Sigmoid colon (tissue), 4 donors: ENCODE measurements at regions not wholly inside any gene's neighbourhood (a gene's known extent, or its start where the extent isn't known, plus 50 kb on each side); places are given as distances from the start of the nearest gene placed in this dataset.

Experiments used
- EP300 ChIP-seq, 4 donors: sonication (generic); formaldehyde crosslinking; IDR thresholded peaks; one replicate each; pipeline ENCODE4 v1.6.1; 2017; ENCODE audit warnings: antibody characterized with exemption in 4 of 4
- POLR2A ChIP-seq, 2 donors: fragments of 450-650 bp; IDR thresholded peaks; one replicate each; pipeline ENCODE4 v1.6.1; 2016; ENCODE audit warnings: antibody characterized with exemption in 2 of 2, mild to moderate bottlenecking in 2 of 2, moderate library complexity in 2 of 2
- POLR2AphosphoS5 ChIP-seq, 4 donors: sonication (generic); formaldehyde crosslinking; IDR thresholded peaks; one replicate each; pipeline ENCODE4 v1.6.1; 2017; ENCODE audit warnings: antibody characterized with exemption in 4 of 4
- TF ChIP-seq, protein P1 (sequence below), 4 experiments: fragments of 450-650 bp in 3 of 4; fragments of 200-600 bp in 1 of 4; IDR thresholded peaks; one replicate each; pipeline ENCODE4 v1.5.1; 2016 to 2019; ENCODE audit warnings: antibody characterized with exemption in 4 of 4, mild to moderate bottlenecking in 3 of 4, moderate library complexity in 2 of 4

DNA sequence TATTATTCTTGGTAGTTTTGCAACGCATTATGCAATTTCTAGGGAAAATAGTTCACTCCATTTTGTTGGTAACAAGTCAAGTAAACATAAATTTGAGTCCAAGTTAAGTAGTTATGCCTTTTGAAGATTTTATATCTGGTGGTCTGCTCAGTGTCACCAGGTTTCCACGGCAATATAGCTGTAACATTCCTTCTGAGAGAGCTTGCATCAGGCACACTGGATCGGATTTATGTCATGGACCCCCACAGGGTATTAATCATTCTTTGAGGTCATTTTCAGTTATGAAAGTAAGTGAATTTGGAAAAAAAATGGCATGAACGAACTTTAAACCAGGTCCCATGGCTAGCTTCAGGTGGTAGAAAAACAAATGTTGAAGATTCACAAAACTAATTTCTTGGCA, 136.3 kb downstream of the POLR1F start:
- TF ChIP-seq, protein P1, sequence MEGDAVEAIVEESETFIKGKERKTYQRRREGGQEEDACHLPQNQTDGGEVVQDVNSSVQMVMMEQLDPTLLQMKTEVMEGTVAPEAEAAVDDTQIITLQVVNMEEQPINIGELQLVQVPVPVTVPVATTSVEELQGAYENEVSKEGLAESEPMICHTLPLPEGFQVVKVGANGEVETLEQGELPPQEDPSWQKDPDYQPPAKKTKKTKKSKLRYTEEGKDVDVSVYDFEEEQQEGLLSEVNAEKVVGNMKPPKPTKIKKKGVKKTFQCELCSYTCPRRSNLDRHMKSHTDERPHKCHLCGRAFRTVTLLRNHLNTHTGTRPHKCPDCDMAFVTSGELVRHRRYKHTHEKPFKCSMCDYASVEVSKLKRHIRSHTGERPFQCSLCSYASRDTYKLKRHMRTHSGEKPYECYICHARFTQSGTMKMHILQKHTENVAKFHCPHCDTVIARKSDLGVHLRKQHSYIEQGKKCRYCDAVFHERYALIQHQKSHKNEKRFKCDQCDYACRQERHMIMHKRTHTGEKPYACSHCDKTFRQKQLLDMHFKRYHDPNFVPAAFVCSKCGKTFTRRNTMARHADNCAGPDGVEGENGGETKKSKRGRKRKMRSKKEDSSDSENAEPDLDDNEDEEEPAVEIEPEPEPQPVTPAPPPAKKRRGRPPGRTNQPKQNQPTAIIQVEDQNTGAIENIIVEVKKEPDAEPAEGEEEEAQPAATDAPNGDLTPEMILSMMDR (IDR thresholded peaks at IDR 0.05) = no peak
- TF ChIP-seq POLR2A (IDR thresholded peaks at IDR 0.05) (no peak), EP300 (IDR thresholded peaks at IDR 0.05) (no peak), POLR2AphosphoS5 (IDR thresholded peaks at IDR 0.05) (peak in 3 of 4 donors; percentile 5 to 72 (median 10))
